ENCODE measurements at regions not wholly inside any gene's neighbourhood (a gene's known extent, or its start where the extent isn't known, plus 50 kb on each side); places are given as distances from the start of the nearest gene placed in this dataset.

DNA sequence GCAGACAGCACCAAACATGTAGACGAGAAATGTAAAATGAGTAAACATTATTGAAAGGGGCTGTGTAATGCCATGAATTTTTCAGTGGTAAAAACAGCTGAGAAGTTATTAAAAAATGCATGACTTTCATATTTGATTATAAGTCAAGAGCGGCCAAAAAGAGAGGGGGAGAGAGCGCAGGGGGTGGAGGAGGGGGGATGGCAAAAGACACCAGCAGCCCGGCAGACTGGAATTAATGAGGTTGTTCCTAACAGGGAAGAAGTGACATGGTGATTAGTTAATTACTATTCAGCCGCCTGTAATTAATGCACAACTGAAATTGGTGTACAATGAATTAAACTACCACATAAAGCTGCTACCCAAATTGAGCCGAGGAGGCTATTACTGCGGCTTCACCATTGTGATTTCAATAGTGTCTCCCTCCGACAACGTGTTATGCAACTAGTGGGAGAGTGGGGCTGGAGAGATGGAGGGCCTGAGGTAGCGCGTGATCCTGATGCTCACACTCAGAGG is 89.1 kb upstream of the VSTM2B start:
- TF ChIP-seq CREB1 (IDR thresholded peaks at IDR 0.05; ENCODE audit: low read depth), result no peak
- no peak for TF ChIP-seq FOXM1 (IDR thresholded peaks at IDR 0.05; ENCODE audit: borderline replicate concordance, low read depth)
- TF ChIP-seq TCF12 (IDR thresholded peaks at IDR 0.05; ENCODE audit: low read depth), result no peak
- TF ChIP-seq CEBPB (IDR thresholded peaks at IDR 0.05), result no peak
- no peak for TF ChIP-seq NFIC (IDR thresholded peaks at IDR 0.05)
- no peak for TF ChIP-seq YY1 (IDR thresholded peaks at IDR 0.05; ENCODE audit: low read depth)
- no peak for TF ChIP-seq RAD21 (IDR thresholded peaks at IDR 0.05; ENCODE audit: low read depth)
- TF ChIP-seq TEAD4 (IDR thresholded peaks at IDR 0.05), result no peak
- TF ChIP-seq, protein P1, sequence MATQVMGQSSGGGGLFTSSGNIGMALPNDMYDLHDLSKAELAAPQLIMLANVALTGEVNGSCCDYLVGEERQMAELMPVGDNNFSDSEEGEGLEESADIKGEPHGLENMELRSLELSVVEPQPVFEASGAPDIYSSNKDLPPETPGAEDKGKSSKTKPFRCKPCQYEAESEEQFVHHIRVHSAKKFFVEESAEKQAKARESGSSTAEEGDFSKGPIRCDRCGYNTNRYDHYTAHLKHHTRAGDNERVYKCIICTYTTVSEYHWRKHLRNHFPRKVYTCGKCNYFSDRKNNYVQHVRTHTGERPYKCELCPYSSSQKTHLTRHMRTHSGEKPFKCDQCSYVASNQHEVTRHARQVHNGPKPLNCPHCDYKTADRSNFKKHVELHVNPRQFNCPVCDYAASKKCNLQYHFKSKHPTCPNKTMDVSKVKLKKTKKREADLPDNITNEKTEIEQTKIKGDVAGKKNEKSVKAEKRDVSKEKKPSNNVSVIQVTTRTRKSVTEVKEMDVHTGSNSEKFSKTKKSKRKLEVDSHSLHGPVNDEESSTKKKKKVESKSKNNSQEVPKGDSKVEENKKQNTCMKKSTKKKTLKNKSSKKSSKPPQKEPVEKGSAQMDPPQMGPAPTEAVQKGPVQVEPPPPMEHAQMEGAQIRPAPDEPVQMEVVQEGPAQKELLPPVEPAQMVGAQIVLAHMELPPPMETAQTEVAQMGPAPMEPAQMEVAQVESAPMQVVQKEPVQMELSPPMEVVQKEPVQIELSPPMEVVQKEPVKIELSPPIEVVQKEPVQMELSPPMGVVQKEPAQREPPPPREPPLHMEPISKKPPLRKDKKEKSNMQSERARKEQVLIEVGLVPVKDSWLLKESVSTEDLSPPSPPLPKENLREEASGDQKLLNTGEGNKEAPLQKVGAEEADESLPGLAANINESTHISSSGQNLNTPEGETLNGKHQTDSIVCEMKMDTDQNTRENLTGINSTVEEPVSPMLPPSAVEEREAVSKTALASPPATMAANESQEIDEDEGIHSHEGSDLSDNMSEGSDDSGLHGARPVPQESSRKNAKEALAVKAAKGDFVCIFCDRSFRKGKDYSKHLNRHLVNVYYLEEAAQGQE (IDR thresholded peaks at IDR 0.05; ENCODE audit: low read depth), result no peak
- TF ChIP-seq USF1 (IDR thresholded peaks at IDR 0.05), result no peak
- TF ChIP-seq EGR1 (IDR thresholded peaks at IDR 0.05), result no peak
- no peak for TF ChIP-seq TAF1 (IDR thresholded peaks at IDR 0.05; ENCODE audit: low read depth)
- no peak for TF ChIP-seq EP300 (IDR thresholded peaks at IDR 0.05; ENCODE audit: borderline replicate concordance)
- no peak for TF ChIP-seq ZBTB7A (IDR thresholded peaks at IDR 0.05; ENCODE audit: low read depth)
- TF ChIP-seq MAX (IDR thresholded peaks at IDR 0.05), result no peak

GRCh38 chr19:29439021-29439420 is 86.8 kb upstream of the VSTM2B start:
- TF ChIP-seq MAX (IDR thresholded peaks at IDR 0.05), result no peak
- TF ChIP-seq ZBTB7A (IDR thresholded peaks at IDR 0.05; ENCODE audit: low read depth), result no peak
- TF ChIP-seq TAF1 (IDR thresholded peaks at IDR 0.05; ENCODE audit: low read depth), result no peak
- TF ChIP-seq CEBPB (IDR thresholded peaks at IDR 0.05), result no peak
- no peak for TF ChIP-seq FOXM1 (IDR thresholded peaks at IDR 0.05; ENCODE audit: borderline replicate concordance, low read depth)
- TF ChIP-seq, protein P1 (IDR thresholded peaks at IDR 0.05; ENCODE audit: low read depth), result no peak
- TF ChIP-seq TCF12 (IDR thresholded peaks at IDR 0.05; ENCODE audit: low read depth), result no peak

DNA sequence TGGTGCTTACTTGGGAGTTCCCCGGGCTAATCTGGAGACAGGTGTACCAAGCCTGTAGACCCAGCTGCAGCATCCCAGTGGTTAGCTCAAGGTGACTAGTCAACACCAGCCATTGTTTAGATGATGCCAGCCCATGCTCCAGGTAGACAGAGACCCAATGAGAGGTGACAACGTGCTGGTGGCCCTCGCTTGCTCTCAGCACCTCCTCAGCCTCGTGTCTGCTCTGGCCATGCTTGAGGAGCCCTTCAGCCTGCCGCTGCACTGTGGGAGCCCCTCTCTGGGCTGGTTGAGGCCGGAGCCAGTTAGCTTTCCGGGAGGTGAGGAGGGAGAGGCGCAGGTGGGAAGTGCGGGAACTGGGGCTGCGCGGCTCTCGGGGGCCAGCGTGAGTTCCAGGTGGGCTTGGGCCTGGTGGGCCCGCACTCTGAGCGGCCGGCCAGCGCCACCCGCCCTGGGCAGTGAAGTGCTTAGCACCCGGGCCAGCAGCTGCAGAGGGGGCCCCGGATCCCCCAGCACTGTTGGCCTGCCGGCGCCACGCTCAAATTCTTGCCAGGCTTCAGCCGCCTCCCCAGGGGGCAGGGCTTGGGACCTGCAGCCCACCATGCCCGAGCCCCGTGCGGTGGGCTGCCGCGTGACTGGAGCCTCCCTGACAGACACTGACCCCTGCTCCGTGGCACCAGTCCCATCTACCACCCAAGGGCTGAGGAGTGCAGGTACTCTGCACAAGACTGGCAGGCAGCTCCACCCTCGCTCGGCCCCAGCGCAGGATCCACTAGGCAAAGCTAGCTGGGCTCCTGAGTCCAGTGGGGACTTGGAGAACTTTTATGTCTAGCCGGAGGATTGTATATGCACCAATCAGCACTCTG is 85.9 kb upstream of the VSTM2B start:
- TF ChIP-seq TEAD4 (IDR thresholded peaks at IDR 0.05), result no peak
- TF ChIP-seq YY1 (IDR thresholded peaks at IDR 0.05; ENCODE audit: low read depth), result no peak
- TF ChIP-seq MAX (IDR thresholded peaks at IDR 0.05), result no peak
- no peak for TF ChIP-seq EGR1 (IDR thresholded peaks at IDR 0.05)
- no peak for TF ChIP-seq NFIC (IDR thresholded peaks at IDR 0.05)
- TF ChIP-seq EP300 (IDR thresholded peaks at IDR 0.05; ENCODE audit: borderline replicate concordance), result no peak
- no peak for TF ChIP-seq ZBTB7A (IDR thresholded peaks at IDR 0.05; ENCODE audit: low read depth)
- TF ChIP-seq RAD21 (IDR thresholded peaks at IDR 0.05; ENCODE audit: low read depth), result no peak
- TF ChIP-seq USF1 (IDR thresholded peaks at IDR 0.05), result no peak
- no peak for TF ChIP-seq TAF1 (IDR thresholded peaks at IDR 0.05; ENCODE audit: low read depth)
- TF ChIP-seq CEBPB (IDR thresholded peaks at IDR 0.05), result no peak
- TF ChIP-seq, protein P1 (IDR thresholded peaks at IDR 0.05; ENCODE audit: low read depth), result no peak
- no peak for TF ChIP-seq TCF12 (IDR thresholded peaks at IDR 0.05; ENCODE audit: low read depth)
- TF ChIP-seq FOXM1 (IDR thresholded peaks at IDR 0.05; ENCODE audit: borderline replicate concordance, low read depth), result no peak
- TF ChIP-seq CREB1 (IDR thresholded peaks at IDR 0.05; ENCODE audit: low read depth), result no peak
